ENCODE measurements at regions not wholly inside any gene's neighbourhood (a gene's known extent, or its start where the extent isn't known, plus 50 kb on each side); places are given as distances from the start of the nearest gene placed in this dataset.

DNA sequence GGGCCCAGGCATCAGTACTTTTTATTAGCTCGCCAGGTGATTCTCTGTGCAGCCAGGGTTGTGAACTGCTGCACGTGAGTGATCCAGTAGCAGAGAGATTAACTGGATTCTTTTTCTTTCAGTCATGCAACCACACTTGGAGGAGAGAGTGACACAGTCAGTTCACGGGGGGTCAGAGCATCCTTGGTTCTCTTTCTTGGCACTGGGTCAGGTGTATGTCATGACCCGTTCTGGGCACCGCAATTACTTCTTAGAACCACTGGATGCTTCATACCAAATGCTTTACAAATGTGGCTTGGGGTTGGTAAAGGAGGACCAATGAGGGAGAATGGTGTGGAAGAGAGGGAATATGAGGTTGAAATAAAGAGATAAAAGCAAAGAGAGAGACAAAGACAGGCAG is 368.7 kb downstream of the MLLT3 start:
- no CpG with 5 or more reads among the region's 5 CpGs for WGBS (ENCODE audit: extremely low coverage, insufficient coverage, insufficient read length)

DNA sequence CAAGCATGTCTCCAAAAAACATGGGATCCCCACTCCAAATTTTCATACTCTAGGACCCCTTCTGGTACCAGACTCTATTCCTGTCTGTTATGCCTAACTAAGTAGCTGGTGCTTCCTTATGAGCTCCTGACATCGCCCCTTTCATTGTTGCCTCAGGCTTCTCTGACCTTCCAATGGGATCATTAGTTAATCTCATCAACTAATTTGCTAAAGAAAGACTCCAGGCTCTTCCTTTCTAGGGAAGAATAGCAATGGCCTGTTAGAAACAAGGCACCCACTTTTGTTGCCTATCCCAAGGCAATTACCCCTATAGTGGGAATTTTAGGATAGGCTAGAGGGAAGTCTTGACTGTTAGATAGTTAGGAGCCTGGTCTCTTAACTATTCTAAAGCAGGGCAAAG is 369.5 kb downstream of the MLLT3 start:
- no peaks in the 10 kb centered on the region for H3K79me1 ChIP-seq (ENCODE audit: low read length)
- H3K9ac ChIP-seq (ENCODE audit: low read length) = no peak overlapping the region
- no peak overlapping the region for H2AFZ ChIP-seq (ENCODE audit: insufficient read depth, low read length, poor library complexity)
- H3K4ac ChIP-seq (ENCODE audit: low read depth, low read length) = no peak overlapping the region
- H4K12ac ChIP-seq (ENCODE audit: low read depth, low read length) = no peak overlapping the region
- H2AK5ac ChIP-seq (ENCODE audit: low read length) = no peak overlapping the region
- H3K27ac ChIP-seq (ENCODE audit: low read depth, low read length) = no peak overlapping the region
- no peak overlapping the region for H3K4me2 ChIP-seq (ENCODE audit: low read length)
- DNase-seq = no peak
- H3K14ac ChIP-seq (ENCODE audit: low read length) = no peak overlapping the region
- H2BK12ac ChIP-seq (ENCODE audit: low read length) = no peak overlapping the region
- H3K18ac ChIP-seq (ENCODE audit: low read length) = no peak overlapping the region
- no peak overlapping the region for H2BK120ac ChIP-seq (ENCODE audit: insufficient read depth, low read length, poor library complexity)
- no peak overlapping the region for H2BK5ac ChIP-seq (ENCODE audit: low read depth, low read length, poor library complexity)
- H4K8ac ChIP-seq (ENCODE audit: low read depth, low read length) = no peak overlapping the region
- H3K36me3 ChIP-seq (ENCODE audit: control insufficient read depth in 1 of 2, insufficient read depth in 2 of 2, low read length in 2 of 2) = no peaks in the 10 kb centered on the region
- no peak overlapping the region for H3K4me3 ChIP-seq (ENCODE audit: low read depth, low read length)
- no peaks in the 10 kb centered on the region for H3K79me2 ChIP-seq (ENCODE audit: control insufficient read depth, insufficient read depth, low read length, poor library complexity)
- no peaks in the 10 kb centered on the region for H3K4me1 ChIP-seq (ENCODE audit: control insufficient read depth in 1 of 2, insufficient read depth in 2 of 2, low read length in 2 of 2)
- H3K23ac ChIP-seq (ENCODE audit: low read length) = no peak overlapping the region
- H3K27me3 ChIP-seq (ENCODE audit: insufficient read depth, low read length) = no peaks in the 10 kb centered on the region
- WGBS (ENCODE audit: extremely low coverage, insufficient coverage, insufficient read length) = no CpG with 5 or more reads among the region's 1 CpG
- H4K91ac ChIP-seq (ENCODE audit: low read depth, low read length) = no peak overlapping the region
- no peaks in the 10 kb centered on the region for H3K9me3 ChIP-seq (ENCODE audit: insufficient read depth, low read depth, low read length)

More for the DNA sequence above, 368.7 kb downstream of the MLLT3 start:
- no peaks in the 10 kb centered on the region for H3K79me2 ChIP-seq (ENCODE audit: control insufficient read depth, insufficient read depth, low read length, poor library complexity)
- H3K9me3 ChIP-seq (ENCODE audit: insufficient read depth, low read depth, low read length) = no peaks in the 10 kb centered on the region
- no peak overlapping the region for H4K12ac ChIP-seq (ENCODE audit: low read depth, low read length)
- H3K14ac ChIP-seq (ENCODE audit: low read length) = no peak overlapping the region
- H3K4ac ChIP-seq (ENCODE audit: low read depth, low read length) = no peak overlapping the region
- no peaks in the 10 kb centered on the region for H3K4me1 ChIP-seq (ENCODE audit: control insufficient read depth in 1 of 2, insufficient read depth in 2 of 2, low read length in 2 of 2)
- H2AFZ ChIP-seq (ENCODE audit: insufficient read depth, low read length, poor library complexity) = no peak overlapping the region
- H3K36me3 ChIP-seq (ENCODE audit: control insufficient read depth in 1 of 2, insufficient read depth in 2 of 2, low read length in 2 of 2) = no peaks in the 10 kb centered on the region
- H2AK5ac ChIP-seq (ENCODE audit: low read length) = no peak overlapping the region
- no peak overlapping the region for H3K27ac ChIP-seq (ENCODE audit: low read depth, low read length)
- no peak overlapping the region for H2BK120ac ChIP-seq (ENCODE audit: insufficient read depth, low read length, poor library complexity)
- no peak overlapping the region for H4K8ac ChIP-seq (ENCODE audit: low read depth, low read length)
- no peak overlapping the region for H2BK5ac ChIP-seq (ENCODE audit: low read depth, low read length, poor library complexity)
- no peak overlapping the region for H3K23ac ChIP-seq (ENCODE audit: low read length)
- no peaks in the 10 kb centered on the region for H3K27me3 ChIP-seq (ENCODE audit: insufficient read depth, low read length)
- no peaks in the 10 kb centered on the region for H3K79me1 ChIP-seq (ENCODE audit: low read length)
- no peak overlapping the region for H3K9ac ChIP-seq (ENCODE audit: low read length)
- DNase-seq = no peak
- H3K4me2 ChIP-seq (ENCODE audit: low read length) = no peak overlapping the region
- no peak overlapping the region for H3K4me3 ChIP-seq (ENCODE audit: low read depth, low read length)
- no peak overlapping the region for H3K18ac ChIP-seq (ENCODE audit: low read length)
- no peak overlapping the region for H2BK12ac ChIP-seq (ENCODE audit: low read length)
- H4K91ac ChIP-seq (ENCODE audit: low read depth, low read length) = no peak overlapping the region

DNA sequence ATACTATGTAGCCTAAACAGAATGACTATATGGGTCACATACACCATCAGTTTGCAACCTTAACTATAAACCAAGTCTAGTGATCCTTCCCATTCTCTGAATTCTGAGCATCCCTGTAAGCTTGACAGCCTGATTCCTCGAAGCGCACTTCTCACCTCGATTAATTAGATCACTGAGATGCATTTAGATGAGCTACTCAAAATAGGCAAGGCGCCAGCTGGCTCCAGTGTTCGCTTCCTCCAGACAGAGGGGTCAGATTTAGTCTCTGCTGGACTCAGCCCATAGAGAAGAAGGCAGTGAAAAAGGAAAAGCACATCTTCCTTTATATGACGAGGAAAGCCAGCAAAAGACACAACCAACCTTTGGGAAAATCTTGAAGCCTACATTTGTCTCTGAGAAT is 371.5 kb downstream of the MLLT3 start:
- no peaks in the 10 kb centered on the region for H3K4me1 ChIP-seq (ENCODE audit: control insufficient read depth in 1 of 2, insufficient read depth in 2 of 2, low read length in 2 of 2)
- H4K12ac ChIP-seq (ENCODE audit: low read depth, low read length) = no peak overlapping the region
- H3K79me1 ChIP-seq (ENCODE audit: low read length) = no peaks in the 10 kb centered on the region
- no peak overlapping the region for H2BK5ac ChIP-seq (ENCODE audit: low read depth, low read length, poor library complexity)
- H3K4me3 ChIP-seq (ENCODE audit: low read depth, low read length) = no peak overlapping the region
- no peak overlapping the region for H2AK5ac ChIP-seq (ENCODE audit: low read length)
- no peak overlapping the region for H3K9ac ChIP-seq (ENCODE audit: low read length)
- H3K4ac ChIP-seq (ENCODE audit: low read depth, low read length) = no peak overlapping the region
- H3K14ac ChIP-seq (ENCODE audit: low read length) = no peak overlapping the region
- no peak for DNase-seq
- H2BK120ac ChIP-seq (ENCODE audit: insufficient read depth, low read length, poor library complexity) = no peak overlapping the region
- H3K23ac ChIP-seq (ENCODE audit: low read length) = no peak overlapping the region
- WGBS (ENCODE audit: extremely low coverage, insufficient coverage, insufficient read length) = no CpG with 5 or more reads among the region's 6 CpGs
- no peaks in the 10 kb centered on the region for H3K27me3 ChIP-seq (ENCODE audit: insufficient read depth, low read length)
- H3K79me2 ChIP-seq (ENCODE audit: control insufficient read depth, insufficient read depth, low read length, poor library complexity) = no peaks in the 10 kb centered on the region
- H3K27ac ChIP-seq (ENCODE audit: low read depth, low read length) = no peak overlapping the region
- no peaks in the 10 kb centered on the region for H3K9me3 ChIP-seq (ENCODE audit: insufficient read depth, low read depth, low read length)
- H3K4me2 ChIP-seq (ENCODE audit: low read length) = no peak overlapping the region
- H4K91ac ChIP-seq (ENCODE audit: low read depth, low read length) = no peak overlapping the region
- no peaks in the 10 kb centered on the region for H3K36me3 ChIP-seq (ENCODE audit: control insufficient read depth in 1 of 2, insufficient read depth in 2 of 2, low read length in 2 of 2)
- H3K18ac ChIP-seq (ENCODE audit: low read length) = no peak overlapping the region
- no peak overlapping the region for H2BK12ac ChIP-seq (ENCODE audit: low read length)
- H2AFZ ChIP-seq (ENCODE audit: insufficient read depth, low read length, poor library complexity) = no peak overlapping the region
- no peak overlapping the region for H4K8ac ChIP-seq (ENCODE audit: low read depth, low read length)

DNA sequence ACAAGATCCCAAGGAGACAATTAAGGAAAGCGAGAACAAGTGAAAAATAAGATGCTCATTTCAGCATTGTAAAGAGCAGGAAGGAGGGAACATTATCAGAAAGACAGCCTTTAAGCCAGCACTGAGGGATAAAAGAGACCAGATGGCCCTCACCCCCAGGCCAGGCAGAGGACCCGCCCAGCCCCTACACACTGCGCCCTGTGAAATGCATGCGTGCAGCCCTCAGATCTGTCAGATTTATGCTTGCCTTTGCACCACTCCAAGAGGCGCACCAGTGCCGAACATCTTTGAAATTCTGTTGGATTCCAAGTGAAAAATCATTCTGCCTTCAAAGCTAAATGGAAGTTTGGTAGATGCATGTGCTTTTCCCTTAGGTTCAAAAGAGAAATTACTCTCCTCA is 378.0 kb downstream of the MLLT3 start:
- WGBS (ENCODE audit: extremely low coverage, insufficient coverage, insufficient read length) = no CpG with 5 or more reads among the region's 6 CpGs
- Histone ChIP-seq H3K27me3 (ENCODE audit: insufficient read depth, low read length) (no peaks in the 10 kb centered on the region), H2BK12ac (ENCODE audit: low read length) (no peak overlapping the region), H3K18ac (ENCODE audit: low read length) (no peak overlapping the region), H3K14ac (ENCODE audit: low read length) (no peak overlapping the region), H3K36me3 (ENCODE audit: control insufficient read depth in 1 of 2, insufficient read depth in 2 of 2, low read length in 2 of 2) (no peaks in the 10 kb centered on the region), H3K9ac (ENCODE audit: low read length) (no peak overlapping the region), H2BK120ac (ENCODE audit: insufficient read depth, low read length, poor library complexity) (no peak overlapping the region), H4K8ac (ENCODE audit: low read depth, low read length) (no peak overlapping the region), H3K79me2 (ENCODE audit: control insufficient read depth, insufficient read depth, low read length, poor library complexity) (no peaks in the 10 kb centered on the region), H4K91ac (ENCODE audit: low read depth, low read length) (no peak overlapping the region), H3K27ac (ENCODE audit: low read depth, low read length) (no peak overlapping the region), H4K12ac (ENCODE audit: low read depth, low read length) (no peak overlapping the region), H2AK5ac (ENCODE audit: low read length) (no peak overlapping the region), H3K79me1 (ENCODE audit: low read length) (no peaks in the 10 kb centered on the region), H2BK5ac (ENCODE audit: low read depth, low read length, poor library complexity) (no peak overlapping the region), H3K23ac (ENCODE audit: low read length) (no peak overlapping the region), H3K4me3 (ENCODE audit: low read depth, low read length) (no peak overlapping the region), H3K4ac (ENCODE audit: low read depth, low read length) (no peak overlapping the region), H2AFZ (ENCODE audit: insufficient read depth, low read length, poor library complexity) (no peak overlapping the region), H3K4me1 (ENCODE audit: control insufficient read depth in 1 of 2, insufficient read depth in 2 of 2, low read length in 2 of 2) (no peaks in the 10 kb centered on the region), H3K4me2 (ENCODE audit: low read length) (no peak overlapping the region), H3K9me3 (ENCODE audit: insufficient read depth, low read depth, low read length) (no peaks in the 10 kb centered on the region)
- DNase-seq = no peak

Data from trophoblast cell (in vitro differentiated cells and primary cell).